ENCODE measurements at regions not wholly inside any gene's neighbourhood (a gene's known extent, or its start where the extent isn't known, plus 50 kb on each side); places are given as distances from the start of the nearest gene placed in this dataset.

DNA sequence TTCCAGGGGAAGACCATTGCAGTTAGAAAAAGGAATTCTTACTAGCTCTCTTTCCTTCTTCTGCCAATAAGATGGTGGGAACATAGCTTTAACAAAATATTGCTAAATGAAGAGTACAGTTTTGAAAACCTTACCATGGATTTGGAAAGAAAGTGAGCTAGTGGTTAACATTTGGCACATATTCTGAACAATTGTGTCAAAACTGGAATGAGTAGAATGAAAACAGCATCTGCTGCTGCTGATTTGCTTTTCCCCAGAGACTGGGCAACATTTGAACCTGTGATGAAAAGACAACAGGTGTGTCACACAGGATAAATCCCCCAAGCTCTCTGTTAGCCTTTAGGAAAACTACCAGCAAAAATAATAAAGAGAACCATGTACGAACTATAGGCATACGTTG, 761.4 kb downstream of the KCNA4 start:
- FAIRE-seq (no peak), DNase-seq (ENCODE audit: low read depth, low spot score) (no peak)
- TF ChIP-seq FOS (IDR thresholded peaks at IDR 0.05; ENCODE audit: borderline replicate concordance, insufficient read depth, low read length) (no peak), MYC (IDR thresholded peaks at IDR 0.05; ENCODE audit: low read depth, low read length) (no peak), POLR2AphosphoS5 (IDR thresholded peaks at IDR 0.05; ENCODE audit: insufficient read depth, low read depth, low read length) (no peak), JUN (IDR thresholded peaks at IDR 0.05; ENCODE audit: borderline replicate concordance, insufficient read depth, insufficient read length, low read depth) (no peak), EZH2 (IDR thresholded peaks at IDR 0.05; ENCODE audit: borderline replicate concordance, low read depth, low read length, severe bottlenecking) (no peak), POLR2A (IDR thresholded peaks at IDR 0.05; ENCODE audit: low read depth, low read length) (no peak), CTCF (IDR thresholded peaks at IDR 0.05; ENCODE audit: extremely low read depth in 1 of 2, insufficient read depth in 1 of 2, low read depth in 1 of 2, low read length in 2 of 2) (no peak), GATA2 (IDR thresholded peaks at IDR 0.05; ENCODE audit: insufficient read depth, insufficient read length, low read depth, low read length) (no peak)
- TF ChIP-seq, protein P1, sequence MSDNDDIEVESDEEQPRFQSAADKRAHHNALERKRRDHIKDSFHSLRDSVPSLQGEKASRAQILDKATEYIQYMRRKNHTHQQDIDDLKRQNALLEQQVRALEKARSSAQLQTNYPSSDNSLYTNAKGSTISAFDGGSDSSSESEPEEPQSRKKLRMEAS (IDR thresholded peaks at IDR 0.05; ENCODE audit: insufficient read depth, insufficient read length), result no peak
- Histone ChIP-seq H3K36me3 (ENCODE audit: control insufficient read depth in 2 of 2, extremely low read depth in 1 of 2, insufficient read depth in 2 of 2, low read length in 2 of 2) (no peaks in the 10 kb centered on the region), H3K9me3 (replicated peaks; ENCODE audit: control insufficient read depth, insufficient read depth, low read length) (no peaks in the 10 kb centered on the region), H3K9ac (replicated peaks; ENCODE audit: extremely low read depth, insufficient read depth, low read length) (no peak overlapping the region), H3K4me3 (replicated peaks in 1 of 3; ENCODE audit: insufficient read depth in 1 of 3, low read depth in 1 of 3, low read length in 3 of 3) (no peak overlapping the region), H2AFZ (ENCODE audit: low read depth, low read length) (no peak overlapping the region), H3K79me2 (ENCODE audit: control insufficient read depth, insufficient read depth, low read length) (no peaks in the 10 kb centered on the region), H3K27ac (ENCODE audit: insufficient read depth, low read depth, low read length) (no peak overlapping the region), H3K4me2 (ENCODE audit: insufficient read depth, low read length) (no peak overlapping the region), H3K27me3 (ENCODE audit: control insufficient read depth in 2 of 2, insufficient read depth in 2 of 2, low read length in 2 of 2) (no peaks in the 10 kb centered on the region), H3K4me1 (ENCODE audit: control insufficient read depth, extremely low read depth, insufficient read depth, low read length) (no peaks in the 10 kb centered on the region), H4K20me1 (replicated peaks; ENCODE audit: control insufficient read depth, extremely low read depth, insufficient read depth, low read length) (no peaks in the 10 kb centered on the region), H3K9me1 (replicated peaks; ENCODE audit: control insufficient read depth, extremely low read depth, insufficient read depth, low read length) (no peaks in the 10 kb centered on the region)
- CTCF ChIA-PET, result interaction anchor here (0.8 to 1.3 kb wide), 2 partner anchors 17 to 61 kb away, joined by 3 to 4 read pairs; no protein-coding TSS in a partner anchor
- dilution Hi-C loops (cut with MboI; ENCODE audit: extremely low pct_ligation_motif_present, low sequenced_read_pairs) (no loop called here), intact Hi-C loops (cut with micrococcal nuclease) (no loop called here)
- POLR2A ChIA-PET, result no interaction called here
- no TSS peak for BruUV-seq (replicated peaks)
